COLO668 (cell line): ENCODE measurements at regions not wholly inside any gene's neighbourhood (a gene's known extent, or its start where the extent isn't known, plus 50 kb on each side); places are given as distances from the start of the nearest gene placed in this dataset.

Experiments
- DNase-seq: peaks from one replicate; lab custom pipeline; 2025; ENCODE audit not compliant: unreplicated experiment; lab: John Stamatoyannopoulos, UW

DNA sequence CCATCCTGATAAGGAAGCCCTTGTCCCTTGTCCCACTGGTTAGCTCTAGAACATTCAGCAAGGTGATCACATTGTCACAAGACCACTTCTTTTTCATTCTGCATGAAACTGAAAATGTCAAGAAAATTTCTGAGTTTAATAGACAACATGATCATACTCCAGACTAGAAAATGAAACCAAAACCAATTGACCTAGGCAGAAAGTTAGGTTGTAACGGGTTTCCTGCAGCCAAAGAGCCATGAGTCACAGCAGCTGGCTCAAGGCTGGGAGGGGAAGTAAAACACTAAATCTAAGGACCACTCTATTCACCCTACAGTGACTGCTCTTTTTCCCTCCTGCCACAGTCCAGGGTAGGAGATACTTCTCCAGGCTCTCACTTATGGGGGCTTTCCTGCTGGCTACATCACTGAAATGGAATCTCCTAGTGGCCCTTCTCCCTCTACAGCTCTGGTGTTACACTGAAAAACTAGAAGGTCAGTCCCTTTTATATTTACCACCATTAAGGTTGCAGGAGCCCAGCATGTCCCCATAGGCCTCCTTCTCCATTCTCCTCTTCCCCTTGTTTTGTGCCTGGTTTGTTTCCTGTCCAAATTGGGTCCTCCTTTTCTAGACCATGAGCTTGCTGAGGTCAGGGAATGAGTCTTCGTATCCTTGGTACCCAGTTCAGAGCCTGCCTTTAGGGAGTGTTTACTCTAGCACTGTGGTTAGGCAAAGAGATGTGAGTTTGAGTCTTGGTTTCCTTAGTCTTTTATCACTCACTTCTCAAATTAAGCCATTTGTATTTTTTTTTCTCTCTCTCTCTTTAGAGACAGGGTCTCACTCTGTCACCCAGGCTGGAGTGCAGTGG lies 236.5 kb upstream of the JUN start:
- peak; percentile 48 for DNase-seq

DNA sequence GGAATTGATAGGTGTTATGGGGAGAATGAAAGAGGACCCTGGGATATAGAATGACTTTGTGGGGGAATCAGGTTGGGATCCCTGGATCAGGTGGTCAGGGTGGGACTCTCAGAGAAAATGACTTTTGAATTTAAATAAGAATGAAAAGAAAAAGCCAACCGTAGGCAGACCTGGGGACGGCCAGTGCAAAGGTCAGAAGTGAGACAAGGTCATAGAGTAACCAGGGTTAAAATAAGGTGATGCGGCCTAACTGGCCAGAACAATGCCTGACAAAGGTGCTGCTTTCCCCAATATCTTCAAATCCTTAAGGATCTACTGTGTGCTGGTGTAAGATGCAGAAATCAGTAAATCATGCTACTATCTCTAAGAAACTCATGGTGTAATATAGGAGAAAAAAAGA lies 238.4 kb upstream of the JUN start:
- DNase-seq: no peak

DNA sequence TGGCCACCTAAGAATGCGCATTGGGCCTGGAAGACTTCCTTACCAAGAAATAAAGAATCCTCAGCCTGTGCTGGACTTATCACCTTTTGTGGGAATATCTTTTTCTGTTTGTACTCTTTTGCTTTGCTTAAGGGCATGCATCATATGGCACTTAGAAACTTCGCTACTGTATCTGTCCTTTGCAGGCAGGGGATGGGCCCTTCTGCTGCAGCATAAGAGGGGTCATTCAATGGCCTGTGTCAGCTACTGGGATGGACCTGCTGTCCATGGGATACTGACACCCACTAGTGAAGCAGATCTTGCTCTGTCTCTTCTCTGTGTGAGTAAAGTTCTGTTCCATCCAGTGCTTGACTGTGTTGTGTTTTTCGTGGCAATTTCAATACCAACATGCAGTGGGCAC lies 239.0 kb upstream of the JUN start:
- no peak for DNase-seq

DNA sequence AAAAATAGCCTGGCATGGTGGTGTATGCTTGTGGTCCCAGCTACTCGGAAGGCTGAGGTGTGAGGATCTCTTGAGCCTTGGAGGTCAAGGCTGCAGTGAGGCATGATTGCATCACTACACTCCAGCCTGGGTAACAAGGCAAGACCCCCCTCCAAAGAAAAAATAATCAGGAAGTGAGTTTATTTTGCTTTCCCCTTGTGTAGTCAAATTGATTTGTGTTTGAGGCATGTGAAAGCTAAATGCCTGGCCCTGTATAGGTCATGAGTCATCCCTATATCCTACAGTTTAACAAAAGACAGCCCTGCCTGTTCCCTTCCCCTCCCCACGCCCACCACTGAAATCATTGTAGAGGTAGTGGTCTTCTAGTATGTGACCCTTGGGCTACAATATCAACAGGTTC lies 241.4 kb upstream of the JUN start:
- DNase-seq: no peak

DNA sequence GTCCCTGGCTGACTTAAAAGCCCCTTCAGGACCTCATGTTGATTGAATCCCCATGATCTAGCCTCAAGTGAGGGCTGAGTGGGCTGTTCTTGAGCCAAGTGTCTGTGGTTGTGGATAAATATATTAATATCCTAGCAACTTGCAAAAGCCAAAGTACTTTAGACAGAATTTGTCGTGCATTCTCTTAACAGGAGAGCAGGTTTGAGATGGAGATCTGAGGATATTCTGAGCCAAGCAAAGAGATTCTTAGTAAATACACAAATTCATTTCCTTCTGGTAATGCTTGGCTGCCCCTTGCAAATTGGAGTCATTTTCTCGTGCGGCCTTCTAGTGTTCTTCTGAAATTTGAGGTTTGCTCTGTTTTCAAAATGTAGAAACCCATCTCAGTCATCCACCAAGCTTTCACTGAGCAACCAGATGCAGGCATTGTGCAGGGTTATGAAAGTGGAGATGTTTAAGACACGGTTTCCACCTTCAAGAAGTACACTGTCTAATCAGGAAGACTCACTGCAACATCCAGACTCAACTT lies 242.1 kb upstream of the JUN start:
- DNase-seq: no peak

DNA sequence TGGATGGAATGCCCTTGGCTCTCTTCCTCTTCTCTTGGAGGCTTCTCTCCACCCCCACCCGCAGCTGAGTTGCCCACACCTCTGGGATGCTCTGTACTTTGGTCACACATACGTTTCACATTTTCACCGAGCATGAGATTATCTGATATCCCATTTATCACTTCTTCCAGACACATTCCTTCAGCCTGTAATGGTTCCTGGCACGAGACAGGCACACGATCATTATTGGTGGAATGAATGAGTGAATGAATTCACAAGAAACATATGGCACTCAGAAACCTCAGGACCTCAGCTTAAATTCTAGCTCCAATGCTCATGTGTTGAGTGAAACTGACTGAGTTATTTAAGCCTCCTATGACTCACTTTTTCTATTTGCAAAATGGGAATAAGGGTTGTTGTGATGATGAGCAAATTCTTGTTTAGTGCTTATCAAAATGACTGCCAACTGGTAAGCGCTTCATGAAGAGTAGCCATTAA lies 242.7 kb upstream of the JUN start:
- no peak for DNase-seq

DNA sequence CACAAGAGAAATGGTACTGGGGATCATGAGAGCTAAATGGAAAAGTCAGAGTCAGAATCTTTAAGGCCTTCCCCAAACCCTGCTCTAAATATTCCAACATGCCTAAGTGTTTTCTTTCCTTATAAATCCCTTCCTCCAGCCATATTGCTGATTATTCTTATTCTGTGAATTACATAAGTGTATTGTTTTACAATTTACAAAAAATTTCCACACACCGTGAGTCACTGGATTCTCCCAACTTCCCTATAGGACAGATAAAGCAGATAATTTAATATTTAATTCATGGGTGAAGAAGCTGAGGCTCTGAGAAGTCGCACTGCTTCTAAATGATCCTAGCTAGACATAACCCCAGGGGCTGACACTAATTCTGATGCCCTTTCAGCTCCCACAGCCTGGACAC lies 243.3 kb upstream of the JUN start:
- no peak for DNase-seq

DNA sequence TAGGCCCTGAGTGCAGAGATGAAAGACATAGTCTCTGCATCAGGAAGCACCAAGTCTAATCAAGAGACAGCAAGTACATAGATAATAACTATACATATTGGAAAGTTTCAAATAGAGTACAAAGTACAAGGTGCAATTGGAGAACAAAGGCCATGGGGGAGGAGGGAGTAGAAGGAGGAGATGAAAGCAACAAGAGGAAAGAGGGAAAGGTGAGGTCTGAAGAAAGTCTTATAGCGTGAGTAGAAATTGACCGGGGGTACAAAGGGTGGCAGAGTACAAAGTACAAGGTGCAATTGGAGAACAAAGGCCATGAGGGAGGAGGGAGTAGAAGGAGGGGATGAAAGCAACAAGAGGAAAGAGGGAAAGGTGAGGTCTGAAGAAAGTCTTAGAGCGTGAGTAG lies 244.2 kb upstream of the JUN start:
- DNase-seq: no peak

DNA sequence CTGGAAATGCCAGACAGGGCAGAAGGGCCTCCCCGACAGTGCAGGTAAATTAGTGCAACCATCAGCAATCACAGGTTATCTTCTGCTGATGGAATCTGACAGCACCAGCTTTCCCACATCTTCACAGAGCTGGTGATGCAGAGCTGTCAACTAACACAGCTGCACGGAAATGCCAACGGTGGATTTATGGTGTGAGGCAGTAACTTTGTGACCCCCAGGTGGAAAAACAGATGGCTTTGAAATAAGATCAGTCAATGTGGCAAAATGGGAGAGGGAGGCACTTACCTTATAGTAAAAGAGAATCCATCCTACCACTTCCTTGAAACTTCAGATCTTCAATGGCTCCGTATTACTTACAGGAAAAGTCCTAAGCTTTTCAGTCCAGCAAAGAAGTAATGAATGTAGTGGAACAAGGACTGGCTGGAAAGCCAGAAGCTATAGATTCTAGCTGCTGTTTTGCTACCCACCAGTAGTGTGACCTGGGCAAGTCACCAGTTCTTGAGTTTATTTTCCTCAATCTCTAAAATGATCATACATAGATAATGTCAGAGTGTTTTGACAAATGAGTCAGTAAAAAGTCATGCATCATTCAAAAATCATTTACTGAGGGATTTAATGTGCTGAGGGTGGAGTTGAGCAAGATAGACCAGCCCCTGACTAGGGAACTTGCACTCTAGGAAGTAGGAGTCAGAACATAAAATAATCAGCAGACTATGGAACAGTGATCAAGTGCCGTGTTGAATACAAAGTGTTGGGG lies 245.7 kb upstream of the JUN start:
- no peak for DNase-seq

DNA sequence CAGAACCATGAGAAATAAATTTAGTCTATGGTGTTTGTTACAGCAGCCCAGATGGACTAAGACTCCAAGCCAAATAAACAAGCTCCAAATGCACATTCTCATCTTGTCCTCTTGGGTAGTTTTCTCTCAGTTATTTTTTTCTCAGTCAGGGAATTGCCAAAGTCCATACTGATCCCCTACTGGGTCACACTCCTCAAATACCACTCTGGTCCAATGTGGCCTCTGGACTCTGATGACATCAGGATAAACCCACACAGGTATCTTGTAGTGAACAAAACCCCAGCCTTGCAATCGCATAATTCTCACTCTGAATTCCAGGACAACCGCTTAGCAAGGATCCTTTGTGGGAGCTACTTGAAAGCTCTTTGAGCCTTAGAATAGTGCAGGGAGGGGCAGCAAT lies 248.4 kb upstream of the JUN start:
- no peak for DNase-seq

DNA sequence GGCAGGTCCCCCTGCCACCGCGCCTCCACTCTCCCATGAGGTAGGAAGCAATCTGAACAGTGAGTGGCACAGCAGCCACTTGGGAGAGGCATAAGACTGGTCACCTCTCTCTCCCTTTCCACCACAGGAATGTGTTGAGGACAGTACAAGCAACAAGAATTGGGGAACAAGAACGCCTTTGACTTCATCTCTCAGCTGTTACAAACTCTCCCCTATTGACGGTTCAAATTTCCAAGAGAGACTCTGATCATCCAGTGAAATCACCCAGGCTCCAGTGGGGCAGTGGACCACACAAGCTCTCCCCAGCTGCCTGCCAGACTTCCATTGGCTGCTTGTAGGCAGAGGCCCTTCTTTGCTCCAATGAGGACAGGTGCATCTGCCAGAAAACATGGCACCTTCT lies 249.9 kb upstream of the JUN start:
- DNase-seq: no peak

DNA sequence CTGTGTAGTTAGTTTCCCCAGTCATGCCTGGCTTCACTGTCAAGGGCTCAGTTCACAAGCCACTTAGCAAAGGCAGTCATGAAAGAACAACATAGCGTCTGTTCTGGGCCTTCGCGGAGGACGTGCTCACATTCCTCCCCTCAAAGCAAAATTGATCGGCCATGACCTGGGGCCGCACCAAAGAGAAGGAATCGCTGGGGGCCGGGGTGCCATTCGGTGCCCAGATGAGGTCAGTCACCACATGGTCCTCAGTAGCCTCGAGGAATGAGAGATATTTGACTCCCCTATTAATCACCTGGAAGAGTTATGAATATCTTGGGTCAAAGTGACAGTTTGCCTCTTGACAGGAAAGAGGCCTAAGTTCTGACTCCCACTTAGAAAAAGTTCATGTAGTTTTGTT lies 251.1 kb upstream of the JUN start:
- DNase-seq: no peak

DNA sequence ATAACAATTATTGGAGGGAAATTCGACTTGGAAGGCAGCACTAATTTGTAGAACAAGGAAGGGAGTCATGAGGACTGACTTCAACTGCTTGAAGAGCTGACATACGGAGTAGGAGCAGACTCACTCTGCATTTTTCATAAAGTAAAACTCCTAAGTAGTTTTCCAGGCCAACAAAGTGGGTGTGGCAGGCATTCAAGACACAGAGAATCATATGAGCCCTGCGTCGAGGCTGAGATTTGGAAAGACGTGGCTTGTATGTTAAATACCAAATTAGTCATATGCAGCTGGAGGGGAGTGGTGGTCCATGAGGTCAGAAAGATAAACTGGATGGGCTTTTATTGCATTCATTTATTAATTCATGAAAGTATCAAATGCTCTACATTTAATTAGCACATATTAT lies 255.7 kb upstream of the JUN start:
- no peak for DNase-seq

DNA sequence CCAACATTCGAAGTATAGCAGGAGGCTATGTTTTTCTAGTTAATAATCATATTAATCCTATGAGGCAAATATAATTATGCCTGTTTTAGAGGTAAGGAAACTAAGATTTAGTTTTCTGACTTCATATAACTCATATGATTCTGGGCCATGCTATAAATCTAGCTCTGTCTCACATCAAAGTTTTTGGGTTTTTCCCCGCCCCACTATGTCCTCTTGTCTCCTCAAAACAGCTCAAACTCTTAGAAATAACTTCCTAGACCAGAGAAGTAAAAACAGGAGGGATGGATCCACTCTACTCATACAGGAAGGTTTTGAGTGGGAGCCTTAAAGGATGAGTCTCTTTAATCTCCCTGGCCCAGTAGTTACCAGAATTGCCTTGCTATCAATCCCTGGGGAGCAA lies 256.4 kb upstream of the FGGY start:
- DNase-seq: no peak

DNA sequence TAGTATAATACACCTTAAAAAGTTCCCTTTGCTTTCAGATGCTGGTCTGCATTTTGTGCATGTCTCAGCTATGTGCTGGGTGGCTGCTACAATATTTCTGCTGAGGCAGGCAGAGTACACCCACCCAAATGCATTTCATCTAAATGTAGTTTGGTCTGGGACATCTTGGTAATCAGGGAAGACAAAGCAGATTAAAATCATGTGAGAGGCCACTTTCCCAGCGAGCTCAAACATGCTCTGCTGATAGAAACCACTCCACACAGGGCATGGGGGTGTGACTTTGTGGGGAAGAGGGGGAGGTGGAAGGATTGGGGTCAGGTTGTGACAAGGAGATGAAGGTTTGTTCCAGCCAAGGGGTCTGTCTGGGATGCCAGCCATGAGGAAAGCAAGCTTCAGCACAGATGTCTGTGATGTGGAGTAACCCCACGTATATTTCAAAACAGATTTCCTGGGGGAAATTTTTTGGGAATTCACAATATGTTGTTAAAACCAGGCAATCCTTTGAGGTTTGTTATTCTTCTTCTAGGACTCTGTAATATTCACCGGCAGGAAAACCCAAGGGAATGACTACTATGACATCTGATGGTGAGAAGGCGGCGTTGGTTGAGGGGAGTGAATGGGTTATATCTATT lies 255.1 kb upstream of the FGGY start:
- DNase-seq: no peak

DNA sequence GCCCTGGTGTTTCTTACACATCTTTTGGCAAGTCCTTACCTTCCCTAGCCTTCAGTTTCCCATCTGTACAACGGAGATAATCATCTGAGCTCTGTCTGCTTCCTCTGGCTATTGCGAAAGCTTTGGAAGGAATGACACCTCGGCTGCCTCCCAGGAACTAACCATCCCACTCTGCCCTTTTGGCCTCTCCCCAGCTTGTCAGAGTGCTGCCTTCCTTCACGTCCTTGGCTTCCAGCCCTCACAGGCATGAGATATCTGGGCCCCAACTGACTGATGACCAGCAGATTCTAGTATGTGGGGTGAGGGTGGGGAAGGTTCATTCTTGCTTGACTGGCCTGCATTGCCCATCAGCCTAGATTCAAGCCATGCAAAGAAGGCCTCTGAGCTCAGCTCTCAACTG lies 253.1 kb upstream of the FGGY start:
- DNase-seq: no peak

DNA sequence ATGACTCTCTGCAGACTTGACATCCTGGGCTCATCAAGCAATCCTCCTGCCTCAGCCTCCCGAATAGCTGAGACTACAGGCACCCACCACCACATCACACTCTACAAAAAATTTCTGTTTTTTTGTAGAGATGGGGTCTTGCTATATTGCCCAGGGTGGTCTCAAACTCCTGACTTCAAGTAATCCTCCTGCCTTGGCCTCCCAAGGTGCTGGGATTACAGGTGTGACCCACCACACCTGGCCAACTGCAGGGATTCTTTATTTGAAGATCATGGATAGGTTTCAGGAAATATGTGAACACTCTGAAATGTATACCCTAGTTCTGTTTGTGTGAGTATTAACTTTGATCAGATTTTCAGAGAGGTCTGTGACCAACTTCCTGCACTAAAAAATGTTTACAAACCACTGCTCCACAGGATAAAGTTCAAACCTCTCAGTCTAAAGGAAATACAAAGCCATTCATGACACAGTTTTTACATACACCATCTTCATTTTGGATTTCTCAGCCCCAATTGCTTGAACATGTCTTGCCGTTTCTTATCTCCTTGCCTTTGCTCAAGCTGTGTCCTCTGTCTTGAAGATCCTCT lies 252.3 kb upstream of the FGGY start:
- no peak for DNase-seq

DNA sequence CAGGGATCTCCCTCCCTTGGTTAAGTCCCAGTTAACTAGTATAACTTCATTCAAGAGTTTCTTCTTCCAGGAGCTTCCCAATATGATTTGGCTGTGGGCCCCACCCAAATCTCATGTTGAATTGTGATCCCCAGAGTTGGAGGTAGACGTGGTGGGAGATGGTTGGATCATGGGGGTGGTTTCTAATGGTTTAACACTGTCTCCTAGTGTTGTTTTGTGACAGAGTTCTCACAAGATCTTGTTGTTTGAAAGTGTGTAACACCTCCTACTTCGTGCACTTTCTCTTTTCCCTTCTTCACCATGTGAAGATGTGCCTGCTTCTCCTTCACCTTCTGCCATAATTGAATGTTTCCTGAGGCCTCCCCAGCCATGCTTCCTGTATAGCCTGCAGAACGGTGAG lies 251.8 kb upstream of the FGGY start:
- DNase-seq: no peak

DNA sequence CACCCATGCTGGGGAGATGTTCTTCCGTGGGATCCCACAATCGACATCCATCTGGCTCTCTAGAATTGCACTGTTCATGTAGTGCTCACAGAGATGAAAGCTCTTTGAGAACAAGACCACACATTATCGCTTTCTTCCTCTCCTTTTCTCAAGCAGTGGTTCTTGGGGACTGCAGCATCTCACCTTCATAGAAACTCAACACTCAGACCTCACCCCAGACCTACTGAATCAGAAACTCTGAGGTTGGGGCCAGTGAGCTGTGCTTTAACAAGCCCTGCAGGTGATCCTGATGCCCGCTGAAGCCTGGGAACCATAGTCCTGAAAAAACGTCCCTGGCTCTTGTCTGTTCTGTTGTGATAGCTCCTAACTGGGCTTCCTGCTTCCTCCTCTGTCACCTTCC lies 251.3 kb upstream of the FGGY start:
- no peak for DNase-seq

DNA sequence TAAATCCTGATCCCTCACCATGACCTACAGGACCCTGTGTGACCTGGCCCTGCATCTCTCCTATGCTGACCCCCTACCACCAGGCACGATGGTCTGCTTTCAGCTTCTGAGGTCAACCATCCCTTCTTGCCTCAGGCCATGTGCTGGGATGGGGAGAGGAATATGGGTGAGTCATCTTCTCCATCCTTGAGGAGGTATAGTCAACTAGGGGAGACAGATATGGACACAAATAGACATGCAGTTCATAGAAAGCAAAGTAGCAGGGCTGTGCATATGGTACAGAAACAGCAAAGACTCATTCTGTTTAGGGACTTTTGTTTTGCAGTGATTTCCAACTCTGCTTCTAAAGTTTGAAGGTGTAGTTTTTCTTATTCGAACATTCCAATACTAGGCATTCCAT lies 250.8 kb upstream of the FGGY start:
- no peak for DNase-seq

DNA sequence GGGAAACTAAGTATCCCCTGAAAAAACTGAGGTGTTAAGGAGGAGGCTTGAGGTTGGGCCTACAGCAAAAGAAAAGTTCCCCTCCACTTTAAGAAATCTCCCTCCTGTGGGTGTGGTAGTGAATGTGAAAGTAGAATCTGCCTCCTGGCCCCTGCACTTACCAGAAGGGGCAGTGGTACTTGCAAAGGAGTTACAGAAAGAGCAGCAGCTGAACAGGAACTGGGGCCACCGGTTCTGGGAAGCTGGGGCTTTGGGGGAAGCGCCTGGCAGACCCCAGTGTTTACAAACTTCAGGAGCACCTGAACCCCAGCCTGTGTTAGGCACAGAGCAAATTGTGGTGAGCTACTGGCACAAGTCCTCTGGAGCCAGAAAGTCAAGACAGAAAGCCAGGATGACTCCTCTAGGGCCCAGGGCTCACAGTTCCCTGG lies 250.2 kb upstream of the FGGY start:
- no peak for DNase-seq
